SK-MEL-5 (cell line): ENCODE measurements at regions not wholly inside any gene's neighbourhood (a gene's known extent, or its start where the extent isn't known, plus 50 kb on each side); places are given as distances from the start of the nearest gene placed in this dataset.
"Not testable (repeated sequence)": the region's sequence is repeated elsewhere in the genome, so short reads cannot be mapped to it uniquely, and the experiment has no call there.

Experiments
- DNase-seq: peaks from one replicate; pipeline ENCODE4 v3.0.0-alpha.2; 2016; ENCODE audit warnings: low read depth, low spot score
- in situ Hi-C: cut with HindIII; loops from 2 replicates; pipeline ENCODE4 v1.10.0; 2016; ENCODE audit warnings: low sequenced_read_pairs, high pct_unique_total_duplicates, low pct_unique_long_range_greater_than_20kb

- DNase-seq: no peak
- in situ Hi-C loops: no loop called here
Measured at GRCh38 chr22:19648419-19648929, 65.8 kb upstream of the SEPTIN5 start.

GRCh38 chr22:19652316-19652715 lies 62.0 kb upstream of the SEPTIN5 start:
- no peak for DNase-seq
- in situ Hi-C loops: no loop called here

- in situ Hi-C loops: no loop called here
- DNase-seq: no peak
Measured at GRCh38 chr22:19654338-19654987, 59.8 kb upstream of the SEPTIN5 start.

GRCh38 chr22:19655399-19655798 lies 58.9 kb upstream of the SEPTIN5 start:
- DNase-seq: no peak
- in situ Hi-C loops: no loop called here

GRCh38 chr22:19656541-19657251 lies 57.6 kb upstream of the SEPTIN5 start:
- DNase-seq: no peak
- in situ Hi-C loops: no loop called here

- no peak for DNase-seq
- in situ Hi-C loops: no loop called here
Measured at GRCh38 chr22:19657252-19658056, 56.8 kb upstream of the SEPTIN5 start.

- in situ Hi-C loops: no loop called here
- no peak for DNase-seq
Measured at GRCh38 chr22:19658057-19658966, 56.0 kb upstream of the SEPTIN5 start.

GRCh38 chr22:19658967-19659804 lies 55.1 kb upstream of the SEPTIN5 start:
- DNase-seq: no peak
- in situ Hi-C loops: no loop called here

- in situ Hi-C loops: no loop called here
- no peak for DNase-seq
Measured at GRCh38 chr22:19659805-19660345, 54.4 kb upstream of the SEPTIN5 start.

- in situ Hi-C loops, DNase-seq: not testable (repeated sequence)
Measured at GRCh38 chr22:19660583-19660982, 53.7 kb upstream of the SEPTIN5 start.

- in situ Hi-C loops: no loop called here
- no peak for DNase-seq
Measured at GRCh38 chr22:19661156-19661555, 53.1 kb upstream of the SEPTIN5 start.

GRCh38 chr22:19662049-19662684 lies 52.1 kb upstream of the SEPTIN5 start:
- in situ Hi-C loops, DNase-seq: not testable (repeated sequence)

GRCh38 chr22:19663286-19663815 lies 51.0 kb upstream of the SEPTIN5 start:
- in situ Hi-C loops: no loop called here
- DNase-seq: peak; percentile 86

- in situ Hi-C loops: no loop called here
- DNase-seq: peak; percentile 58
Measured at GRCh38 chr22:19663821-19664355, 50.4 kb upstream of the SEPTIN5 start.

GRCh38 chr22:19664406-19664805 lies 49.9 kb upstream of the SEPTIN5 start:
- no peak for DNase-seq
- in situ Hi-C loops: no loop called here
